Smooth muscle cell (in vitro differentiated cells): ENCODE measurements at regions not wholly inside any gene's neighbourhood (a gene's known extent, or its start where the extent isn't known, plus 50 kb on each side); places are given as distances from the start of the nearest gene placed in this dataset.
"Not testable (repeated sequence)": the region's sequence is repeated elsewhere in the genome, so short reads cannot be mapped to it uniquely, and the experiment has no call there.

ENCODE experiments used
- DNase-seq: peaks from one replicate; lab custom pipeline; 2025; ENCODE audit not compliant: unreplicated experiment; lab: John Stamatoyannopoulos, UW
- H2AFZ ChIP-seq: fragments of 200-600 bp; sonication (generic); 2 replicates; pipeline ENCODE4 v1.6.0; 2016; ENCODE audit warnings: antibody characterized with exemption, low read depth, mild to moderate bottlenecking
- H3F3A ChIP-seq: fragments of 200-600 bp; sonication (generic); 2 replicates; pipeline ENCODE4 v1.6.0; 2017; ENCODE audit warnings: antibody characterized with exemption, low read depth
- H3K27ac ChIP-seq: fragments of 200-600 bp; sonication (generic); 2 replicates; pipeline ENCODE4 v1.5.1; 2016; ENCODE audit warnings: low read depth, mild to moderate bottlenecking
- H3K27me3 ChIP-seq: fragments of 200-600 bp; sonication (generic); 2 replicates; pipeline ENCODE4 v1.6.1; 2016; ENCODE audit warnings: low read depth, mild to moderate bottlenecking
- H3K36me3 ChIP-seq: fragments of 200-600 bp; sonication (generic); 2 replicates; pipeline ENCODE4 v1.5.1; 2016; ENCODE audit warnings: low read depth
- H3K4me1 ChIP-seq: fragments of 200-600 bp; sonication (generic); 2 replicates; pipeline ENCODE4 v1.5.1; 2016; ENCODE audit warnings: low read depth
- H3K4me2 ChIP-seq: fragments of 200-600 bp; sonication (generic); 2 replicates; pipeline ENCODE4 v1.6.0; 2016; ENCODE audit warnings: mild to moderate bottlenecking
- H3K4me3 ChIP-seq: fragments of 200-600 bp; sonication (generic); 2 replicates; pipeline ENCODE4 v1.5.1; 2016; ENCODE audit warnings: mild to moderate bottlenecking
- H3K79me2 ChIP-seq: fragments of 200-600 bp; sonication (generic); 2 replicates; pipeline ENCODE4 v1.6.0; 2016; ENCODE audit warnings: low read depth, mild to moderate bottlenecking
- H3K9ac ChIP-seq: fragments of 200-600 bp; sonication (generic); 2 replicates; pipeline ENCODE4 v1.6.0; 2016; ENCODE audit warnings: low read depth
- H3K9me3 ChIP-seq: fragments of 200-600 bp; sonication (generic); replicated peaks from 2 replicates; pipeline ENCODE4 v1.5.1; 2016; ENCODE audit warnings: low read depth
- H4K20me1 ChIP-seq: fragments of 200-600 bp; sonication (generic); 2 replicates; pipeline ENCODE4 v1.6.0; 2016; ENCODE audit warnings: low read depth
- CTCF ChIP-seq: fragments of 200-600 bp; sonication (generic); IDR thresholded peaks from 2 replicates; pipeline ENCODE4 v1.5.1; 2017; ENCODE audit warnings: borderline replicate concordance, mild to moderate bottlenecking, antibody characterized with exemption; ENCODE audit not compliant: insufficient read depth, poor library complexity, severe bottlenecking
- WGBS: methylation state at CpG from one replicate; pipeline ENCODE4 v1.1.7; 2016; ENCODE audit warnings: low lambda C conversion rate; 5-methylcytosine and 5-hydroxymethylcytosine counted together

GRCh38 chr2:125756431-125756830 lies 899.5 kb upstream of the GYPC start:
- Histone ChIP-seq H3K4me1 (no peaks in the 10 kb centered on the region), H3K9ac (no peak overlapping the region), H2AFZ (no peak overlapping the region), H4K20me1 (no peaks in the 10 kb centered on the region), H3K79me2 (no peaks in the 10 kb centered on the region), H3F3A (no peaks in the 10 kb centered on the region), H3K4me3 (no peak overlapping the region), H3K4me2 (no peak overlapping the region), H3K9me3 (no peaks in the 10 kb centered on the region), H3K36me3 (no peaks in the 10 kb centered on the region), H3K27ac (no peak overlapping the region), H3K27me3 (no peaks in the 10 kb centered on the region)
- WGBS: 93% methylated on average over 4 of the region's 4 CpGs
- no peak for DNase-seq
- TF ChIP-seq CTCF: no peak

GRCh38 chr2:125796784-125797183 lies 859.2 kb upstream of the GYPC start:
- Histone ChIP-seq H3F3A (no peaks in the 10 kb centered on the region), H3K27ac (no peak overlapping the region), H3K36me3 (no peaks in the 10 kb centered on the region), H3K4me2 (no peak overlapping the region), H3K9me3 (no peaks in the 10 kb centered on the region), H2AFZ (no peak overlapping the region), H3K4me3 (no peak overlapping the region), H3K27me3 (no peaks in the 10 kb centered on the region), H3K9ac (no peak overlapping the region), H3K79me2 (no peaks in the 10 kb centered on the region), H3K4me1 (no peaks in the 10 kb centered on the region), H4K20me1 (no peaks in the 10 kb centered on the region)
- DNase-seq: no peak
- WGBS: 88% methylated on average over 1 of the region's 1 CpG
- TF ChIP-seq CTCF: no peak

- Histone ChIP-seq H3K27ac (no peak overlapping the region), H3K9me3 (no peaks in the 10 kb centered on the region), H3K36me3 (no peaks in the 10 kb centered on the region), H3K9ac (no peak overlapping the region), H4K20me1 (no peaks in the 10 kb centered on the region), H3K4me1 (no peaks in the 10 kb centered on the region), H3F3A (no peaks in the 10 kb centered on the region), H3K27me3 (no peaks in the 10 kb centered on the region), H3K4me2 (no peak overlapping the region), H2AFZ (no peak overlapping the region), H3K79me2 (no peaks in the 10 kb centered on the region), H3K4me3 (no peak overlapping the region)
- no peak for DNase-seq
- no peak for TF ChIP-seq CTCF
- WGBS: 59% methylated on average over 3 of the region's 4 CpGs
These were observed 858.8 kb upstream of the GYPC start for GRCh38 chr2:125797192-125797591.

- Histone ChIP-seq H3K9me3 (no peaks in the 10 kb centered on the region), H2AFZ (no peak overlapping the region), H3K9ac (no peak overlapping the region), H3K4me2 (no peak overlapping the region), H3F3A (no peaks in the 10 kb centered on the region), H3K4me3 (no peak overlapping the region), H3K4me1 (no peaks in the 10 kb centered on the region), H3K27me3 (no peaks in the 10 kb centered on the region), H4K20me1 (no peaks in the 10 kb centered on the region), H3K79me2 (no peaks in the 10 kb centered on the region), H3K27ac (no peak overlapping the region), H3K36me3 (no peaks in the 10 kb centered on the region)
- WGBS: 61% methylated on average over 5 of the region's 5 CpGs
- TF ChIP-seq CTCF: no peak
- no peak for DNase-seq
These were observed 833.2 kb upstream of the GYPC start for GRCh38 chr2:125822746-125823145.

DNA sequence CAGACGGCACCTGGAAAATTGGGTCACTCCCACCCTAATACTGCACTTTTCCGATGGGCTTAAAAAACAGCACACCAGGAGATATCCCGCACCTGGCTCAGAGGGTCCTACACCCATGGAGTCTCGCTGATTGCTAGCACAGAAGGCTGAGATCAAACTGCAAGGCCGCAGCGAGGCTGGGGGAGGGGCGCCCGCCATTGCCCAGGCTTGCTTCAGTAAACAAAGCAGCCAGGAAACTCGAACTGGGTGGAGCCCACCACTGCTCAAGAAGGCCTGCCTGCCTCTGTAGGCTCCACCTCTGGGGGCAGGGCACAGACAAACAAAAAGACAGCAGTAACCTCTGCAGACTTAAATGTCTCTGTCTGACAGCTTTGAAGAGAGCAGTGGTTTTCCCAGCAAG lies 830.2 kb upstream of the GYPC start:
- not testable (repeated sequence) for H3K4me2 ChIP-seq, H3K9ac ChIP-seq, H3K36me3 ChIP-seq, H3K4me3 ChIP-seq, DNase-seq, H3F3A ChIP-seq, H2AFZ ChIP-seq, H4K20me1 ChIP-seq, H3K9me3 ChIP-seq, H3K79me2 ChIP-seq, H3K27me3 ChIP-seq, H3K27ac ChIP-seq, H3K4me1 ChIP-seq
- WGBS: 92% methylated on average over 9 of the region's 9 CpGs
